Cardiac muscle cell (in vitro differentiated cells and primary cell): ENCODE measurements at regions not wholly inside any gene's neighbourhood (a gene's known extent, or its start where the extent isn't known, plus 50 kb on each side); places are given as distances from the start of the nearest gene placed in this dataset.

Experiments
- DNase-seq, 2 donors: peaks; one replicate each; pipeline versions ENCODE4 v3.0.0 to v3.0.0-alpha.2; 2010 to 2017; ENCODE audit warnings: low read depth in 1 of 2, low spot score in 1 of 2
- H3K27ac ChIP-seq: fragments of 200-600 bp; sonication (generic); 2 replicates; pipeline ENCODE4 v1.5.1; 2016
- H3K27me3 ChIP-seq: fragments of 200-600 bp; sonication (generic); 2 replicates; pipeline ENCODE4 v1.6.0; 2016; ENCODE audit warnings: control low read depth
- H3K36me3 ChIP-seq: fragments of 200-600 bp; sonication (generic); 2 replicates; pipeline ENCODE4 v1.5.1; 2016; ENCODE audit warnings: control low read depth
- H3K4me1 ChIP-seq: fragments of 200-600 bp; sonication (generic); 2 replicates; pipeline ENCODE4 v1.8.1; 2017; ENCODE audit warnings: low read depth, mild to moderate bottlenecking, mixed run types
- H3K4me3 ChIP-seq: fragments of 200-600 bp; sonication (generic); 2 replicates; pipeline ENCODE4 v1.5.1; 2016; ENCODE audit warnings: mild to moderate bottlenecking
- H3K9me3 ChIP-seq: fragments of 200-600 bp; sonication (generic); 2 replicates; pipeline ENCODE4 v1.5.1; 2017; ENCODE audit warnings: low read depth, mild to moderate bottlenecking, control low read depth
- TF ChIP-seq, protein P1 (sequence below): IDR thresholded peaks from 2 replicates; pipeline ENCODE4 v1.5.1; 2012; ENCODE audit warnings: low read depth, mild to moderate bottlenecking, low read length

DNA sequence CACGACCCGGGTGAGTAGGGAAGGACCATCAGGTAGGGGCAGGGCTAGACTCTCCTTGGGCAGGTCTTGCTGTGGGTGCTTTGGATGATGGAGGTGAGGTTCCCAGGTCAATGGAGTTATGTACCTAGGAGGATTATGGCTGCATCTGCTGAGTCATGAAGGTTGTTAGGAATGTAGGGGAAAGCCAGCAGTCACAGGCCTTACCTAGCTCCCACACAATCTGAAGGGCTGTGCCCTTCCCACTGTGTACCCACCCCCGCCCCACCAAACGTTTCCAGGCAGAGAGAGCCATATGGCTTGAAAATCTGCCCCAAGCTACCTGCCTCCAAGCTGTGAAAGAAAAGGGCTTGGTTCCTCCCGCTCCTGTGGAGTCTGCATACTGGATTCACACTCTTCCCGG, 573.4 kb upstream of the DPPA4 start:
- Histone ChIP-seq H3K27ac (no peak overlapping the region), H3K4me1 (no peaks in the 10 kb centered on the region), H3K27me3 (no peaks in the 10 kb centered on the region), H3K36me3 (no peaks in the 10 kb centered on the region), H3K9me3 (no peaks in the 10 kb centered on the region), H3K4me3 (no peak overlapping the region)
- TF ChIP-seq, protein P1, sequence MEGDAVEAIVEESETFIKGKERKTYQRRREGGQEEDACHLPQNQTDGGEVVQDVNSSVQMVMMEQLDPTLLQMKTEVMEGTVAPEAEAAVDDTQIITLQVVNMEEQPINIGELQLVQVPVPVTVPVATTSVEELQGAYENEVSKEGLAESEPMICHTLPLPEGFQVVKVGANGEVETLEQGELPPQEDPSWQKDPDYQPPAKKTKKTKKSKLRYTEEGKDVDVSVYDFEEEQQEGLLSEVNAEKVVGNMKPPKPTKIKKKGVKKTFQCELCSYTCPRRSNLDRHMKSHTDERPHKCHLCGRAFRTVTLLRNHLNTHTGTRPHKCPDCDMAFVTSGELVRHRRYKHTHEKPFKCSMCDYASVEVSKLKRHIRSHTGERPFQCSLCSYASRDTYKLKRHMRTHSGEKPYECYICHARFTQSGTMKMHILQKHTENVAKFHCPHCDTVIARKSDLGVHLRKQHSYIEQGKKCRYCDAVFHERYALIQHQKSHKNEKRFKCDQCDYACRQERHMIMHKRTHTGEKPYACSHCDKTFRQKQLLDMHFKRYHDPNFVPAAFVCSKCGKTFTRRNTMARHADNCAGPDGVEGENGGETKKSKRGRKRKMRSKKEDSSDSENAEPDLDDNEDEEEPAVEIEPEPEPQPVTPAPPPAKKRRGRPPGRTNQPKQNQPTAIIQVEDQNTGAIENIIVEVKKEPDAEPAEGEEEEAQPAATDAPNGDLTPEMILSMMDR = no peak
- no peak for DNase-seq

DNA sequence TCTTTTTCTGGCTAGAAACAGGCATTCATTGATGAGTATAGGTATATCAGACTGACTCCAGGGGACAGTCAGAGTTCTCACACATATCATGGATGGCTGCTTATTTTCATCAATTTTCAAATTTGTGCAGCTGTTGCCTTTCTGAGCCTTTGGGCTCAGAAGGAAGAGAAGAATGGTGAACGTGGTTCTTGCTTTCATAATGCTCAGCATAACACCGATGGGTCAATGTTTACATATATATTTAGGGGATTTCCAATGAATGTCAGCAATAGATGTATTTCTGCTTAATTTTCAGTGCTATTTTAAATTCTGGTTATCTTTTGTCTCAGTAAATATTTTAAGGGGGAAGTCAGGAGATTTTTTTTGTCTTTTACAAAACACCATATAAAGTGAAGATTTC, 581.4 kb upstream of the DPPA4 start:
- Histone ChIP-seq H3K9me3 (no peaks in the 10 kb centered on the region), H3K36me3 (no peaks in the 10 kb centered on the region), H3K4me3 (no peak overlapping the region), H3K4me1 (no peaks in the 10 kb centered on the region), H3K27me3 (no peaks in the 10 kb centered on the region), H3K27ac (no peak overlapping the region)
- TF ChIP-seq, protein P1 = no peak
- DNase-seq = no peak

DNA sequence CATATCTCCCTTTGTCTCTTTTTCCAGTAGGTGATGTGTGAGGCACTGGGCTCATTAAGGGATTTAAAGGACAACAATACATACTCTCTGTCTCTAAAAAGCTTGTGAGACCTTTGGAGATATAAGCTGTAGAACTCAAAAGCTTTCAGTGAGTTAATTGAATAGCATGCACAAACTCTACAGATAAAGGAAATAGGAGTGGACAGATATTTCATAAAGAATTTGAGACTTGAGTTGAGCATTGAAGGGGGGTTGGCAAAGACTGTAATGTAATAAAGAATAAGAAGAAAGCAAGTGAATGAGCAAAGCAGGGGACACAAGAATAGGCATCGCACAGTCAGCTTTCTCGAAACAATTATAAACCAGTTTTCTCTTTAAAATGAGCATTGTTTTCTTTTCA, 583.4 kb upstream of the DPPA4 start:
- Histone ChIP-seq H3K4me3 (no peak overlapping the region), H3K27me3 (no peaks in the 10 kb centered on the region), H3K4me1 (no peaks in the 10 kb centered on the region), H3K27ac (no peak overlapping the region), H3K9me3 (no peaks in the 10 kb centered on the region), H3K36me3 (no peaks in the 10 kb centered on the region)
- TF ChIP-seq, protein P1 = no peak
- DNase-seq = no peak

DNA sequence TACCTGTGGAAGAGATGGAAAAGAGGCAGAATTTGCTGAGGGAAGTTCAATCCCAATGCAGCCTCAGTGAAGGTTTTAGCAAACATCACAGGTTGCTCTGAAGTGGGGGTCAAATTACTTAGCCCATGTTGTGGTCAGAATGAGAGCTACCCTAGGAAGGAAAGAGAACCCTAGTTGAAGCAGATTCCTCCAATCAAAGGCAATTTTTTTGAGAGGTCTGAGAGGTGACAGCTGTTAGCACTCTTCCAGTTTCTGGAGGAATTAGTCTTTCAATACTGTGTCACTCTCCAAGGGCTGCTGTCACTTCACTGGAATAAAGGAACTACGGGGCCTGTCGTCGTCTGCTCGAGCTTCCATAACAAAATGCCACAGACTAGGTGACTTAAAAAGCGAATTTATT, 584.2 kb upstream of the DPPA4 start:
- H3K27ac ChIP-seq = no peak overlapping the region
- TF ChIP-seq, protein P1 = no peak
- no peaks in the 10 kb centered on the region for H3K4me1 ChIP-seq
- H3K4me3 ChIP-seq = no peak overlapping the region
- no peaks in the 10 kb centered on the region for H3K27me3 ChIP-seq
- no peaks in the 10 kb centered on the region for H3K9me3 ChIP-seq
- no peaks in the 10 kb centered on the region for H3K36me3 ChIP-seq
- DNase-seq = peak in 1 of 2 donors; percentile 17

DNA sequence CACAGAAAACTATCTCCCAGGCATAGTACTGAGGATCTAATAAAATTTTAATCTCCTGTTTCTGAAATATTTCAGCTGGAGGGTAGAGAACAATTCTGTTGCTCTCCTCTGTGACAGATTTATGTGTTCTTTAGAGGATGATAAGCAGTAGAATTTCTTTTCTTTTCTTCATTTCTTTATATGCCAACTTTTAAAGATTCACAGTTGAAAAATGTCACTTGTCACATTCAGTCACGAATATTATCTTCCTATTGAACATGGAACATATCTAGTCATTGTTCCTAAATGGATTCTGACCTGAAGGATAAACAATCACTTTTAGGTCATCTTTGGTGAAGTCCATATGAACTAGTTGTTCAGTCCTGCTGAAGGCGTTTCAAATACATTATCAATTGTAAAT, 585.5 kb upstream of the DPPA4 start:
- Histone ChIP-seq H3K27ac (no peak overlapping the region), H3K36me3 (no peaks in the 10 kb centered on the region), H3K4me1 (no peaks in the 10 kb centered on the region), H3K4me3 (no peak overlapping the region), H3K9me3 (no peaks in the 10 kb centered on the region), H3K27me3 (no peaks in the 10 kb centered on the region)
- no peak for DNase-seq
- TF ChIP-seq, protein P1 = no peak

DNA sequence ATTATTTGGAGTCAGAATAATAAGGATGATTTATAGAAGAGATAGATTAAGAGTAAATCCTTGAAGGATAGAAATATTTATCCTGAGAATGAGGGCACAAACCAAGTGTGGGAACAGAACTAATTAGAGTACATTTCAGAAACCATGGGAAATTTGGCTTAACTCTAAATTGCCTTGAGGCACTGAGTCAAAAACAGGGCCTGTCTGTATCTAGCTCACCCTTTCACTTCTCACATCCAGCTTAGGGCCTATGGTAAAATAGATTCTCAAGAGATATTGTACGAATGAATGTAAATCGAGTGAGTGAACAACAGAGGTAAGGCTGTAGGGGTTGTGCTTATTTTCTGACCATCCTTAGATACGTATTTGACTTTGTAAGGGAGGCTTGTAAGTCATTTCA, 586.1 kb upstream of the DPPA4 start:
- TF ChIP-seq, protein P1 = no peak
- Histone ChIP-seq H3K4me3 (no peak overlapping the region), H3K27ac (no peak overlapping the region), H3K36me3 (no peaks in the 10 kb centered on the region), H3K9me3 (no peaks in the 10 kb centered on the region), H3K27me3 (no peaks in the 10 kb centered on the region), H3K4me1 (no peaks in the 10 kb centered on the region)
- no peak for DNase-seq
